Keratinocyte (primary cell): ENCODE measurements at regions not wholly inside any gene's neighbourhood (a gene's known extent, or its start where the extent isn't known, plus 50 kb on each side); places are given as distances from the start of the nearest gene placed in this dataset.

Experiments
- DNase-seq: peaks from one replicate; pipeline ENCODE4 v3.0.0-alpha.2; 2011; ENCODE audit warnings: low read depth, missing footprints, low spot score
- FAIRE-seq: peaks from 2 replicates; lab custom pipeline; 2011; peaks lifted over from hg19 to GRCh38; lab: Jason Lieb, UNC
- H2AFZ ChIP-seq: 2 replicates; pipeline ENCODE4 v1.6.0; 2012; ENCODE audit warnings: low read length, control low read depth, inconsistent platforms; ENCODE audit not compliant: control insufficient read depth
- H3K27ac ChIP-seq: 2 replicates; pipeline ENCODE4 v1.5.1; 2011; ENCODE audit warnings: low read length; ENCODE audit not compliant: control insufficient read depth, insufficient read depth
- H3K27me3 ChIP-seq: 3 replicates; pipeline ENCODE4 v1.6.0; 2011; ENCODE audit warnings: low read length; ENCODE audit not compliant: control insufficient read depth, insufficient read depth; ENCODE audit errors: extremely low read depth
- H3K36me3 ChIP-seq, 2 experiments: 2 replicates in 1 of 2; 3 replicates in 1 of 2; pipeline ENCODE4 v1.5.1; 2011; ENCODE audit warnings: low read length in 2 of 2, mild to moderate bottlenecking in 1 of 2; ENCODE audit not compliant: control insufficient read depth in 2 of 2, insufficient read depth in 2 of 2; ENCODE audit errors: extremely low read depth in 1 of 2
- H3K4me1 ChIP-seq: 3 replicates; pipeline ENCODE4 v1.5.1; 2011; ENCODE audit warnings: low read length; ENCODE audit not compliant: control insufficient read depth, insufficient read depth; ENCODE audit errors: extremely low read depth
- H3K4me2 ChIP-seq: 3 replicates; pipeline ENCODE4 v1.6.0; 2011; ENCODE audit warnings: low read depth, low read length; ENCODE audit not compliant: control insufficient read depth, insufficient read depth; ENCODE audit errors: extremely low read depth
- H3K4me3 ChIP-seq, 3 experiments: fragments of 200-600 bp in 1 of 3; sonication (generic) in 1 of 3; 2 replicates in 2 of 3; 3 replicates in 1 of 3; pipeline ENCODE4 v1.5.1; 2011 to 2016; ENCODE audit warnings: low read length in 3 of 3, mild to moderate bottlenecking in 3 of 3, control low read depth in 2 of 3, inconsistent platforms in 1 of 3, low read depth in 1 of 3, mixed read lengths in 1 of 3, mixed run types in 1 of 3, moderate library complexity in 1 of 3; ENCODE audit not compliant: control insufficient read depth in 2 of 3, insufficient read depth in 2 of 3; ENCODE audit errors: extremely low read depth in 1 of 3
- H3K79me2 ChIP-seq: 2 replicates; pipeline ENCODE4 v1.6.0; 2012; ENCODE audit warnings: low read length; ENCODE audit not compliant: control insufficient read depth, insufficient read depth
- H3K9ac ChIP-seq: 3 replicates; pipeline ENCODE4 v1.6.0; 2011; ENCODE audit warnings: low read length; ENCODE audit not compliant: control insufficient read depth, insufficient read depth; ENCODE audit errors: extremely low read depth
- H3K9me1 ChIP-seq: 3 replicates; pipeline ENCODE4 v1.6.0; 2011; ENCODE audit warnings: low read length; ENCODE audit not compliant: control insufficient read depth, insufficient read depth; ENCODE audit errors: extremely low read depth
- H3K9me3 ChIP-seq: 2 replicates; pipeline ENCODE4 v1.5.1; 2012; ENCODE audit warnings: low read depth, low read length; ENCODE audit not compliant: control insufficient read depth
- H4K20me1 ChIP-seq: 3 replicates; pipeline ENCODE4 v1.6.0; 2011; ENCODE audit warnings: low read length; ENCODE audit not compliant: control insufficient read depth, insufficient read depth; ENCODE audit errors: extremely low read depth
- CTCF ChIP-seq, 3 experiments: IDR thresholded peaks in 1 of 3; conservative IDR thresholded peaks in 1 of 3; optimal IDR thresholded peaks in 1 of 3; 2 replicates in 2 of 3; 3 replicates in 1 of 3; pipeline versions ENCODE3 to v1.5.1; 2011; ENCODE audit warnings: low read length in 3 of 3, mild to moderate bottlenecking in 3 of 3, moderate library complexity in 2 of 3, control low read depth in 1 of 3, inconsistent platforms in 1 of 3; ENCODE audit not compliant: insufficient read depth in 2 of 3; ENCODE audit errors: extremely low read depth in 1 of 3
- EZH2 ChIP-seq: IDR thresholded peaks from one replicate; pipeline ENCODE4 v1.6.1; 2012; ENCODE audit warnings: inconsistent platforms, mild to moderate bottlenecking, low read length, moderate library complexity
- dilution Hi-C: fragments of 300-500 bp; cut with MboI; formaldehyde crosslinking; loops from one replicate; pipeline ENCODE4 v1.7.0; 2020; ENCODE audit warnings: low sequenced_read_pairs; ENCODE audit not compliant: extremely low pct_ligation_motif_present

- no peak overlapping the region for H2AFZ ChIP-seq
- dilution Hi-C loops: no loop called here
- H3K4me1 ChIP-seq: no peaks in the 10 kb centered on the region
- no peaks in the 10 kb centered on the region for H3K9me1 ChIP-seq
- H3K4me2 ChIP-seq: no peak overlapping the region
- no peaks in the 10 kb centered on the region for H3K27me3 ChIP-seq
- no peaks in the 10 kb centered on the region for H3K9me3 ChIP-seq
- no peak overlapping the region for H3K9ac ChIP-seq
- no peak for DNase-seq
- no peaks in the 10 kb centered on the region for H4K20me1 ChIP-seq
- no peak overlapping the region for H3K27ac ChIP-seq
- no peaks in the 10 kb centered on the region for H3K36me3 ChIP-seq
- no peak overlapping the region for H3K4me3 ChIP-seq
- FAIRE-seq: no peak
- H3K79me2 ChIP-seq: no peaks in the 10 kb centered on the region
- no peak for TF ChIP-seq EZH2
- no peak for TF ChIP-seq CTCF (optimal IDR thresholded peaks at IDR 0.05 in 1 of 3, IDR thresholded peaks at IDR 0.05 in 1 of 3, conservative IDR thresholded peaks at IDR 0.05 in 1 of 3; ENCODE audit: extremely low read depth in 1 of 3, insufficient read depth in 2 of 3, low read length in 3 of 3)
Measured at GRCh38 chr11:36809303-36809702, 211.3 kb upstream of the RAG2 start.

GRCh38 chr11:36807871-36808270 is 209.8 kb upstream of the RAG2 start:
- Histone ChIP-seq H4K20me1 (no peaks in the 10 kb centered on the region), H3K36me3 (no peaks in the 10 kb centered on the region), H3K27me3 (no peaks in the 10 kb centered on the region), H3K4me3 (no peak overlapping the region), H3K27ac (no peak overlapping the region), H3K4me2 (no peak overlapping the region), H3K4me1 (no peaks in the 10 kb centered on the region), H3K9ac (no peak overlapping the region), H2AFZ (no peak overlapping the region), H3K9me3 (no peaks in the 10 kb centered on the region), H3K9me1 (no peaks in the 10 kb centered on the region), H3K79me2 (no peaks in the 10 kb centered on the region)
- dilution Hi-C loops: no loop called here
- DNase-seq: no peak
- TF ChIP-seq EZH2: no peak
- no peak for TF ChIP-seq CTCF (optimal IDR thresholded peaks at IDR 0.05 in 1 of 3, IDR thresholded peaks at IDR 0.05 in 1 of 3, conservative IDR thresholded peaks at IDR 0.05 in 1 of 3; ENCODE audit: extremely low read depth in 1 of 3, insufficient read depth in 2 of 3, low read length in 3 of 3)
- no peak for FAIRE-seq
